GM23338 (cell line): ENCODE measurements at regions not wholly inside any gene's neighbourhood (a gene's known extent, or its start where the extent isn't known, plus 50 kb on each side); places are given as distances from the start of the nearest gene placed in this dataset.

Experiments
- ATAC-seq: fragments of 200-7000 bp; cut with Tn5 transposase; 3 replicates; pipeline ENCODE4 v1.9.1; 2020
- DNase-seq: peaks from one replicate; pipeline ENCODE4 v3.0.0-alpha.2; 2015; ENCODE audit warnings: low spot score
- H2AFZ ChIP-seq: fragments of 200-600 bp; sonication (generic); 2 replicates; pipeline ENCODE4 v1.8.0; 2016; ENCODE audit warnings: antibody characterized with exemption, mild to moderate bottlenecking, moderate library complexity
- H3F3A ChIP-seq: fragments of 200-600 bp; sonication (generic); replicated peaks from 2 replicates; pipeline ENCODE4 v1.8.0; 2017; ENCODE audit warnings: antibody characterized with exemption, mixed run types, low read depth
- H3K27ac ChIP-seq: fragments of 200-600 bp; sonication (generic); 2 replicates; pipeline ENCODE4 v1.6.1; 2016; ENCODE audit warnings: low read depth
- H3K27me3 ChIP-seq: fragments of 200-600 bp; sonication (generic); 2 replicates; pipeline ENCODE4 v1.8.0; 2016; ENCODE audit warnings: mild to moderate bottlenecking, mixed run types, moderate library complexity; ENCODE audit not compliant: insufficient read depth
- H3K36me3 ChIP-seq: fragments of 200-600 bp; sonication (generic); 2 replicates; pipeline ENCODE4 v1.8.0; 2016; ENCODE audit warnings: mild to moderate bottlenecking; ENCODE audit not compliant: insufficient read depth
- H3K4me1 ChIP-seq: fragments of 200-600 bp; sonication (generic); 2 replicates; pipeline ENCODE4 v1.8.0; 2016; ENCODE audit warnings: mild to moderate bottlenecking, moderate library complexity; ENCODE audit not compliant: insufficient read depth
- H3K4me2 ChIP-seq: fragments of 200-600 bp; sonication (generic); 2 replicates; pipeline ENCODE4 v1.7.1; 2017; ENCODE audit warnings: mixed run types
- H3K4me3 ChIP-seq: fragments of 200-600 bp; sonication (generic); 2 replicates; pipeline ENCODE4 v1.6.1; 2016; ENCODE audit warnings: mixed run types
- H3K79me2 ChIP-seq: fragments of 200-600 bp; sonication (generic); replicated peaks from 2 replicates; pipeline ENCODE4 v1.8.0; 2017; ENCODE audit warnings: mild to moderate bottlenecking; ENCODE audit not compliant: insufficient read depth
- H3K9me2 ChIP-seq: fragments of 200-600 bp; sonication (generic); 2 replicates; pipeline ENCODE4 v1.8.0; 2017; ENCODE audit not compliant: insufficient read depth
- H4K20me1 ChIP-seq: fragments of 200-600 bp; sonication (generic); replicated peaks from 2 replicates; pipeline ENCODE4 v1.8.0; 2017; ENCODE audit warnings: mild to moderate bottlenecking; ENCODE audit not compliant: insufficient read depth
- H3K27ac Mint-ChIP-seq: 2 replicates; pipeline ENCODE4 v1.8.0; 2020; ENCODE audit warnings: inconsistent platforms, mild to moderate bottlenecking, moderate library complexity, mixed read lengths
- H3K27me3 Mint-ChIP-seq: 3 replicates; pipeline ENCODE4 v1.8.0; 2022; ENCODE audit warnings: low read depth, mild to moderate bottlenecking, moderate library complexity, mixed read lengths, inconsistent platforms; ENCODE audit not compliant: insufficient read depth, poor library complexity
- H3K36me3 Mint-ChIP-seq: 3 replicates; pipeline ENCODE4 v1.8.0; 2021; ENCODE audit warnings: low read depth, mild to moderate bottlenecking, inconsistent platforms, moderate library complexity, mixed read lengths
- H3K4me1 Mint-ChIP-seq: 3 replicates; pipeline ENCODE4 v1.8.0; 2020; ENCODE audit warnings: mild to moderate bottlenecking, inconsistent platforms, mixed read lengths
- H3K4me3 Mint-ChIP-seq: 3 replicates; pipeline ENCODE4 v1.8.0; 2021; ENCODE audit warnings: moderate library complexity, mild to moderate bottlenecking, inconsistent platforms, mixed read lengths
- H3K9me3 Mint-ChIP-seq: 3 replicates; pipeline ENCODE4 v1.8.0; 2020; ENCODE audit warnings: moderate library complexity, mild to moderate bottlenecking, inconsistent platforms, mixed read lengths
- CREB1 ChIP-seq: fragments of 250-450 bp; sonication (Bioruptor Pico); IDR thresholded peaks from 2 replicates; pipeline ENCODE4 v1.5.0; 2020; ENCODE audit warnings: low read depth, mild to moderate bottlenecking, moderate library complexity
- ETS1 ChIP-seq: IDR thresholded peaks from 2 replicates; pipeline ENCODE4 v1.6.1; 2016; ENCODE audit warnings: antibody characterized with exemption
- EZH2 ChIP-seq: fragments of 200-600 bp; sonication (generic); IDR thresholded peaks from one replicate; pipeline ENCODE4 v1.8.0; 2017; ENCODE audit warnings: antibody characterized with exemption, mild to moderate bottlenecking, low read depth; ENCODE audit not compliant: unreplicated experiment
- EZH2phosphoT487 ChIP-seq: fragments of 200-600 bp; sonication (generic); IDR thresholded peaks from one replicate; pipeline ENCODE4 v1.8.1; 2018; ENCODE audit warnings: antibody characterized with exemption; ENCODE audit not compliant: unreplicated experiment
- JUNB ChIP-seq: IDR thresholded peaks from one replicate; pipeline ENCODE4 v1.6.1; 2016; ENCODE audit warnings: antibody characterized with exemption; ENCODE audit not compliant: unreplicated experiment
- NANOG ChIP-seq: IDR thresholded peaks from 2 replicates; pipeline ENCODE4 v1.6.1; 2016; ENCODE audit warnings: antibody characterized with exemption, borderline replicate concordance
- POLR2AphosphoS5 ChIP-seq: IDR thresholded peaks from 2 replicates; pipeline ENCODE4 v1.6.1; 2016; ENCODE audit warnings: antibody characterized with exemption, low read depth
- REST ChIP-seq: IDR thresholded peaks from one replicate; pipeline ENCODE4 v1.6.1; 2018; ENCODE audit warnings: antibody characterized with exemption; ENCODE audit not compliant: unreplicated experiment
- STAT1 ChIP-seq: IDR thresholded peaks from one replicate; pipeline ENCODE4 v1.6.1; 2016; ENCODE audit warnings: antibody characterized with exemption; ENCODE audit not compliant: unreplicated experiment
- ZNF114 ChIP-seq: fragments of 250-450 bp; sonication (Bioruptor Pico); IDR thresholded peaks from 2 replicates; pipeline ENCODE4 v1.5.0; 2020; ENCODE audit warnings: mild to moderate bottlenecking, moderate library complexity
- ZNF331 ChIP-seq: fragments of 250-450 bp; sonication (Bioruptor Pico); IDR thresholded peaks from 2 replicates; pipeline ENCODE4 v1.5.0; 2020; ENCODE audit warnings: low read depth, mild to moderate bottlenecking, moderate library complexity
- TF ChIP-seq, protein P1 (sequence below), 2 experiments: fragments of 200-600 bp in 1 of 2; sonication (generic) in 1 of 2; conservative IDR thresholded peaks; 2 replicates each; pipeline versions ENCODE4 v1.5.1 to v1.6.1; 2016 to 2017; ENCODE audit warnings: antibody characterized with exemption in 2 of 2, low read depth in 2 of 2, mild to moderate bottlenecking in 2 of 2, moderate library complexity in 1 of 2

DNA sequence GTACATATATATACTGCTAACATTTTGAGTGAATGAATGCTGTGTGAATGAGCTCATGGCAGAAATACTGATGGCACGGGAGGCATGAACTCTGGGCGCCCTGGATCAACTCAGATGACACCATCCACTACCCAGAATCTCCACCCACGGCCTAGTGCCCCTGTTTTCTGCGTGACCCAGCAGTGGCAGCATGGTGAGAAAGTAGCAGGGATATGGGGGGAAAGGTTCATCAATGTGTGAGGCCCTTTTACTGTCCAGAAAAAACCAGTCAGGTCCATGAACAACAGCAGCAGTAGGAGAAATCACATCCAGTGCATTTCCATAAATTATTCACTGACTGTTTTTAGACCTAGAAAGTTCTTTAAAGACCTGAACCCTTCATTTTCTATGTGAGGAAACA, 391.0 kb upstream of the NRP1 start:
- Mint-ChIP-seq H3K4me3 (no peak overlapping the region), H3K36me3 (peaks cover 8% of the 10 kb centered on the region; the same call in 1 of the 3 replicates), H3K4me1 (peaks cover 12% of the 10 kb centered on the region), H3K27ac (no peak overlapping the region), H3K9me3 (peaks cover 11% of the 10 kb centered on the region), H3K27me3 (peaks cover 8% of the 10 kb centered on the region)
- Histone ChIP-seq H3K4me3 (no peak overlapping the region), H3F3A (no peaks in the 10 kb centered on the region), H3K9me2 (0 out of 2 replicates have a peak, but pooled peaks cover 6% of the 10 kb centered on the region), H2AFZ (no peak overlapping the region), H3K36me3 (no peaks in the 10 kb centered on the region), H3K79me2 (no peaks in the 10 kb centered on the region), H4K20me1 (no peaks in the 10 kb centered on the region), H3K4me1 (peaks cover 18% of the 10 kb centered on the region), H3K27ac (no peak overlapping the region), H3K27me3 (no peaks in the 10 kb centered on the region), H3K4me2 (no peak overlapping the region)
- no peak for ATAC-seq
- no peak for TF ChIP-seq EZH2
- TF ChIP-seq STAT1 = no peak
- no peak for TF ChIP-seq POLR2AphosphoS5
- no peak for TF ChIP-seq EZH2phosphoT487
- TF ChIP-seq ZNF331 (CRISPR knock-in tag) = no peak
- TF ChIP-seq, protein P1, sequence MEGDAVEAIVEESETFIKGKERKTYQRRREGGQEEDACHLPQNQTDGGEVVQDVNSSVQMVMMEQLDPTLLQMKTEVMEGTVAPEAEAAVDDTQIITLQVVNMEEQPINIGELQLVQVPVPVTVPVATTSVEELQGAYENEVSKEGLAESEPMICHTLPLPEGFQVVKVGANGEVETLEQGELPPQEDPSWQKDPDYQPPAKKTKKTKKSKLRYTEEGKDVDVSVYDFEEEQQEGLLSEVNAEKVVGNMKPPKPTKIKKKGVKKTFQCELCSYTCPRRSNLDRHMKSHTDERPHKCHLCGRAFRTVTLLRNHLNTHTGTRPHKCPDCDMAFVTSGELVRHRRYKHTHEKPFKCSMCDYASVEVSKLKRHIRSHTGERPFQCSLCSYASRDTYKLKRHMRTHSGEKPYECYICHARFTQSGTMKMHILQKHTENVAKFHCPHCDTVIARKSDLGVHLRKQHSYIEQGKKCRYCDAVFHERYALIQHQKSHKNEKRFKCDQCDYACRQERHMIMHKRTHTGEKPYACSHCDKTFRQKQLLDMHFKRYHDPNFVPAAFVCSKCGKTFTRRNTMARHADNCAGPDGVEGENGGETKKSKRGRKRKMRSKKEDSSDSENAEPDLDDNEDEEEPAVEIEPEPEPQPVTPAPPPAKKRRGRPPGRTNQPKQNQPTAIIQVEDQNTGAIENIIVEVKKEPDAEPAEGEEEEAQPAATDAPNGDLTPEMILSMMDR (conservative IDR thresholded peaks at IDR 0.05; ENCODE audit: low read depth in 2 of 2) = no peak
- no peak for TF ChIP-seq REST
- no peak for TF ChIP-seq NANOG
- no peak for TF ChIP-seq ZNF114 (CRISPR knock-in tag)
- DNase-seq = no peak

GRCh38 chr10:33723181-33723580, 388.7 kb upstream of the NRP1 start:
- no peak overlapping the region for H3K4me2 ChIP-seq
- Mint-ChIP-seq H3K27ac (no peak overlapping the region), H3K9me3 (peaks cover 6% of the 10 kb centered on the region; the same call in 2 of the 3 replicates), H3K4me3 (no peak overlapping the region), H3K27me3 (peaks cover 4% of the 10 kb centered on the region), H3K36me3 (peaks cover 11% of the 10 kb centered on the region; the same call in 2 of the 3 replicates), H3K4me1 (peaks cover 12% of the 10 kb centered on the region)
- H4K20me1 ChIP-seq = no peaks in the 10 kb centered on the region
- H2AFZ ChIP-seq = peak overlapping the region; percentile 80; the same call in 1 of the 2 replicates
- no peaks in the 10 kb centered on the region for H3F3A ChIP-seq
- H3K79me2 ChIP-seq = no peaks in the 10 kb centered on the region
- no peak overlapping the region for H3K27ac ChIP-seq
- no peaks in the 10 kb centered on the region for H3K27me3 ChIP-seq
- DNase-seq (no peak), ATAC-seq (no peak)
- H3K9me2 ChIP-seq = 0 out of 2 replicates have a peak, but pooled peaks cover 8% of the 10 kb centered on the region
- peaks cover 18% of the 10 kb centered on the region for H3K4me1 ChIP-seq
- no peak overlapping the region for H3K4me3 ChIP-seq
- H3K36me3 ChIP-seq = no peaks in the 10 kb centered on the region
- TF ChIP-seq STAT1 (no peak), REST (no peak), ZNF331 (CRISPR knock-in tag) (no peak), EZH2phosphoT487 (no peak), ZNF114 (CRISPR knock-in tag) (no peak), NANOG (no peak), ETS1 (no peak), EZH2 (no peak), CREB1 (no peak), JUNB (no peak)
